GM18498 (cell line): ENCODE measurements at regions not wholly inside any gene's neighbourhood (a gene's known extent, or its start where the extent isn't known, plus 50 kb on each side); places are given as distances from the start of the nearest gene placed in this dataset.

Experiments used
- ATAC-seq: cut with Tn5 transposase; IDR thresholded peaks from one replicate; pipeline ENCODE4 v1.9.1; 2021; ENCODE audit warnings: mild to moderate bottlenecking, moderate library complexity; ENCODE audit not compliant: unreplicated experiment

GRCh38 chr3:23073724-23074305 lies 129.3 kb upstream of the UBE2E2 start:
- no peak for ATAC-seq

GRCh38 chr3:23075496-23075895 lies 127.6 kb upstream of the UBE2E2 start:
- no peak for ATAC-seq

- ATAC-seq: no peak
Measured at GRCh38 chr3:23076437-23076836, 126.7 kb upstream of the UBE2E2 start.

GRCh38 chr3:23077126-23077525 lies 126.0 kb upstream of the UBE2E2 start:
- no peak for ATAC-seq

GRCh38 chr3:23078735-23079134 lies 124.4 kb upstream of the UBE2E2 start:
- ATAC-seq: no peak

- ATAC-seq: no peak
Measured at GRCh38 chr3:23079976-23080375, 123.2 kb upstream of the UBE2E2 start.

- ATAC-seq: no peak
Measured at GRCh38 chr3:23083701-23084100, 119.4 kb upstream of the UBE2E2 start.

- ATAC-seq: no peak
Measured at GRCh38 chr3:23084367-23084766, 118.8 kb upstream of the UBE2E2 start.

GRCh38 chr3:23085261-23085660 lies 117.9 kb upstream of the UBE2E2 start:
- ATAC-seq: no peak

GRCh38 chr3:23086331-23086730 lies 116.8 kb upstream of the UBE2E2 start:
- no peak for ATAC-seq

- no peak for ATAC-seq
Measured at GRCh38 chr3:23086831-23087230, 116.3 kb upstream of the UBE2E2 start.

GRCh38 chr3:23094412-23094811 lies 108.7 kb upstream of the UBE2E2 start:
- no peak for ATAC-seq

GRCh38 chr3:23094890-23095462 lies 108.2 kb upstream of the UBE2E2 start:
- ATAC-seq: no peak

- ATAC-seq: no peak
Measured at GRCh38 chr3:23096041-23096440, 107.1 kb upstream of the UBE2E2 start.

- no peak for ATAC-seq
Measured at GRCh38 chr3:23099021-23099420, 104.1 kb upstream of the UBE2E2 start.

- no peak for ATAC-seq
Measured at GRCh38 chr3:23099677-23100076, 103.5 kb upstream of the UBE2E2 start.

GRCh38 chr3:23100106-23100505 lies 103.0 kb upstream of the UBE2E2 start:
- no peak for ATAC-seq

- no peak for ATAC-seq
Measured at GRCh38 chr3:23103764-23104163, 99.4 kb upstream of the UBE2E2 start.

- ATAC-seq: no peak
Measured at GRCh38 chr3:23105048-23105447, 98.1 kb upstream of the UBE2E2 start.

- ATAC-seq: no peak
Measured at GRCh38 chr3:23106666-23107065, 96.5 kb upstream of the UBE2E2 start.

- ATAC-seq: no peak
Measured at GRCh38 chr3:23107221-23107620, 95.9 kb upstream of the UBE2E2 start.

GRCh38 chr3:23108451-23109057 lies 94.6 kb upstream of the UBE2E2 start:
- ATAC-seq: no peak

GRCh38 chr3:23111286-23111685 lies 91.8 kb upstream of the UBE2E2 start:
- no peak for ATAC-seq
